AG09309 (cell line): ENCODE measurements at regions not wholly inside any gene's neighbourhood (a gene's known extent, or its start where the extent isn't known, plus 50 kb on each side); places are given as distances from the start of the nearest gene placed in this dataset.
"Not testable (repeated sequence)": the region's sequence is repeated elsewhere in the genome, so short reads cannot be mapped to it uniquely, and the experiment has no call there.

Source experiments
- DNase-seq: peaks from one replicate; pipeline ENCODE4 v3.0.0-alpha.2; 2010; ENCODE audit warnings: low read depth
- H3K4me3 ChIP-seq: 2 replicates; pipeline ENCODE4 v1.5.1; 2011; ENCODE audit warnings: mild to moderate bottlenecking, low read depth, low read length, moderate library complexity; ENCODE audit not compliant: control insufficient read depth
- TF ChIP-seq, protein P1 (sequence below): IDR thresholded peaks from 2 replicates; pipeline ENCODE4 v1.5.1; 2011; ENCODE audit warnings: mild to moderate bottlenecking, low read depth, low read length, inconsistent platforms; ENCODE audit not compliant: insufficient read depth, control insufficient read depth; ENCODE audit errors: missing control alignments

DNA sequence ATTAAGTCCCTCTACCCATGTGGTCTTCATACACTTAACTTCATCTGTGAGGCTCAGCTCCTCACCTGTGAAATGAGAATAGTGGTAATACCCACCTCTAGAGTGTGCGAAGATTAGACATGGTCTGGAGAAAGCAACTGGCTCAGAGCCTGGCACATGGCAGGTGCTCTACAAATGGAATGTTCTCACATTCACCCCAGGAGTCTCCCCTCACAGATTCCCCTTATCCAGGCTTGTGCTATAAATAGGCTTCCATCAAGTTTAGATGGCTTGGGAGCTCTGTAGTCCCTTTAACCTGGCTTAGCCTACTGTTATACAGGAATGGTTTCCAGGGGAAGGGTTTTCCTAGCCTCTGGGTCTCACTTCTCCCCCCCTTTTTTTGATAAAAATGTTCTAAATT, 455.9 kb downstream of the RNF144A start:
- DNase-seq = no peak

DNA sequence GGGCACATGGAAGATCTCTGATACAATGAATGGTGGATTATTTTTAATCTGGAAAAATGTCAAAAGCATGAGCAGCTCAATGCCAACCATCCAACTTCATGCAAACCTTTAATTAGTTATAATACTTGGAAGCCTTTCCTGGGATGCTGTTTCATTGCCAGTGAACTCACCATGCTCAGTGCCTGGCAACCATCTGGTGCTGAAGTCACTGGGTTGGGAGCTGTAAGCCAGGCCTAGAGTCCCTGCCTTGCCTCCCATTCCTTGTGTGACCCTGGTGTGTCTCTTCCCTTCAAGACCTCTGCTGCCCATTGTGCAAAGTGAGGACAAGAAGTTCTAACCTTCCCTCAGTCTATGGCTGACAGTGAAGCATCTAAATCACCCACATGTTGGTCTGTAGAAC, 458.7 kb downstream of the RNF144A start:
- TF ChIP-seq, protein P1, sequence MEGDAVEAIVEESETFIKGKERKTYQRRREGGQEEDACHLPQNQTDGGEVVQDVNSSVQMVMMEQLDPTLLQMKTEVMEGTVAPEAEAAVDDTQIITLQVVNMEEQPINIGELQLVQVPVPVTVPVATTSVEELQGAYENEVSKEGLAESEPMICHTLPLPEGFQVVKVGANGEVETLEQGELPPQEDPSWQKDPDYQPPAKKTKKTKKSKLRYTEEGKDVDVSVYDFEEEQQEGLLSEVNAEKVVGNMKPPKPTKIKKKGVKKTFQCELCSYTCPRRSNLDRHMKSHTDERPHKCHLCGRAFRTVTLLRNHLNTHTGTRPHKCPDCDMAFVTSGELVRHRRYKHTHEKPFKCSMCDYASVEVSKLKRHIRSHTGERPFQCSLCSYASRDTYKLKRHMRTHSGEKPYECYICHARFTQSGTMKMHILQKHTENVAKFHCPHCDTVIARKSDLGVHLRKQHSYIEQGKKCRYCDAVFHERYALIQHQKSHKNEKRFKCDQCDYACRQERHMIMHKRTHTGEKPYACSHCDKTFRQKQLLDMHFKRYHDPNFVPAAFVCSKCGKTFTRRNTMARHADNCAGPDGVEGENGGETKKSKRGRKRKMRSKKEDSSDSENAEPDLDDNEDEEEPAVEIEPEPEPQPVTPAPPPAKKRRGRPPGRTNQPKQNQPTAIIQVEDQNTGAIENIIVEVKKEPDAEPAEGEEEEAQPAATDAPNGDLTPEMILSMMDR = no peak
- H3K4me3 ChIP-seq = no peak overlapping the region
- DNase-seq = no peak

More for the DNA sequence above, 455.9 kb downstream of the RNF144A start:
- TF ChIP-seq, protein P1 = no peak
- H3K4me3 ChIP-seq = no peak overlapping the region

DNA sequence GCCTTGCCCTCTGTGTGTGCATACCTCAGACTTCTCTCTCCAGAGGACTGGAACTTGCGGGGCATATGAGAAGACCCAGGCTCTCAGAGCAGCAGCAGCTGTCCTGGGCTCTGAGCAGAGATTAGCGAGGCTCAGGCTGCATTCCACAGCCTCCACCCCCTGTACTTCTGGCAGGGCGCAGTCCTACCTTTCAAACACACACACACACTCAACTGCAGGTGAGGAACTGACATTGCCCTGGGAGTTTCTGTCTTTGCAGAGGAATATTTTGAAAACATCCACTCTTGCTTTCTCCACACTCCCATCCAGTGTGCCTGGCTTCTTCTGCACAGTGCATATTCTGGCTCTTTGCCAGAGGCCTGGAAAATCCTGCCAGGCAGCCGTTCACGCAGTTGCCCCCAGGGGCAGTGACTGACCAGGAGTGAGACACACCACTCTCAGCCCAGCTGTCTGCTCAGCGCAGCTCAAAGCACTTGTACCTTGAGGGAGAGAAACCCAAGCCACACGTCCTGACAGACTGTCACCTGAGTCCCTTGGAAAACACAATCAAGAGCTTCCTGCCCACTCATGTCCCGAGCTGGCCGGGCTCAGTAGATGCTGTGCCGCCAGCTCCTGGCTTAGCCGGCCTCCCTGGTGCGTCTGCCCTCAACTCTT, 460.8 kb downstream of the RNF144A start:
- no peak overlapping the region for H3K4me3 ChIP-seq
- TF ChIP-seq, protein P1 = no peak
- DNase-seq = no peak

DNA sequence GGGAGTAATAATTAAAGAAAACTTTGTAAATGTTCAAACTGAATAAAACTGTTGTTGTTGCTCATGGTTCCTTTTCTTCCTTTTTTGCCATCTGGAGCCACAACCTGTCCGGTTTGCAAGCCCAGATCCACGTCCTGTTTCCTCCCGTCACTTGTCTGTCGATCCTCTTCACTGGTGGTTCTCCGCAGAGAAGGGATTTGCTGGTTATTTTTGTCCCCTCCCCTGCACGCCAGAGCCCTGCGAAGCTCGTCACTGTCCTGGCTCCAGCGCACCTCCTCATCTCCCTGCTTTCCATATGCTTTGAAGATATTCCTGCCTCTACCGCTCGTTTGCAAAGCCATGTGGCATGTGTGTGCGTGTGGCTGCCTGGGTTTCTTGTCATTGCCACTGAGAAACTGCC, 461.4 kb downstream of the RNF144A start:
- no peak overlapping the region for H3K4me3 ChIP-seq
- no peak for DNase-seq
- TF ChIP-seq, protein P1 = no peak

DNA sequence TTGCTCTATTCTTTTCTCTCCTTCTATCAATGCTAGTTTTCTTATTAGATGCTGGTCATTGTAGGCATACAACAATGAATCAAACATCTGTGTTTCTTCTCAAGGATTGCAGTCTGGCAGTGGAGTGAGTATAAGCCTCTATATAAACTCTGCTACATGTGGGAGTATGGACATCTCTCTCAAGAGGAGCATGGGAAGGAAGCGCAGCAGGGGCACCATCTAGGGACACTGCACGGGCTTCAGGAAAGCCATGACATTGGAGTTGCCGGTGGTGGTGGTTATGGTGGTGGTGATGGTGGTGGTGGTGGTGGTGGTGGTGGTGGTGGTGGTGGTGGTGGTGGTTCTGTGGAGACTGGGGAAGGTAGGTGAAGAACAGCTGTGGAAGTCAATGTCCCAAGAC, 462.6 kb downstream of the RNF144A start:
- TF ChIP-seq, protein P1 = no peak
- DNase-seq = no peak
- no peak overlapping the region for H3K4me3 ChIP-seq

DNA sequence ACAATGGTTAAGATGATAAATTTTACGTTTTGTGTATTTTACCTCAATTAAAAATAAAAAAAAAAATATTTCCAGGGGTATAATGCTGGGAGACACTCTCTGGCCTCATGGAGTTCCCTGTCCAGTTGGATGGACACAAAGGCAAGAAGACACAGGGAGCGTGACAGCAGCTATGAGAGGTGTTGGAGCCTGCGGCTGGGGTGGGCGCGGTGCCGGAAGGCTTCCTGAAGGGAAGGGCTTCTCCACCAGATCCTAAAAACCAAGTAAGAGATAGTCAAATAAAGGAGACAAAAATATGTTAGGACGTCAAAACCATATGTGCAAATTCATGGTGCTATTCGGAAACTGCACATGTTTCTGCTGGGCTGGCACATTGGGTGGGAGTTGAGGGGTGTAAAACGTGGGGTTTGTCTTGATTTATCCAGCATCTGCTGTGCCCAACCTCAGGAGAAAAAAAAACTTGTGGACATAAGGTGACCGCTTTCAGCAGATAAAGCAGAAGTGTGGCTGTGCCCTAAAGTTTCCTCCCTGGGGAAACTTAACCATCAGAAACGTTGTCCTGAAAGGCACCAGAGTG, 467.6 kb downstream of the RNF144A start:
- TF ChIP-seq, protein P1 = no peak
- no peak overlapping the region for H3K4me3 ChIP-seq
- DNase-seq = no peak

DNA sequence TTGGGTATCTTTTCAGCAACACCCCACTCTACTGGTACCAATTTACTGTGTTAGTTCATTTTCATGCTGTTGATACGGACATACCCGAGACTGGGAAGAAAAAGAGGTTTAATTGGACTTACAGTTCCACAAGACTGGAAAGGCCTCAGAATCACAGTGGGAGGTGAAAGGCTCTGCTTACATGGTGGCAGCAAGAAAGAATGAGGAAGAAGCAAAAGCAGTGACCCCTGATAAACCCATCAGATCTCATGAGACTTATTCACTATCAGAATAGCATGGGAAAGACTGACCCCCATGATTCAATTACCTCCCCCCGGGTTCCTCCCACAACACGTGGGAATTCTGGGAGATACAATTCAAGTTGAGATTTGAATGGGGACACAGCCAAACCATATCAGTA, 473.1 kb downstream of the RNF144A start:
- not testable (repeated sequence) for H3K4me3 ChIP-seq, DNase-seq
